GM23338 (cell line): ENCODE measurements at regions not wholly inside any gene's neighbourhood (a gene's known extent, or its start where the extent isn't known, plus 50 kb on each side); places are given as distances from the start of the nearest gene placed in this dataset.

Experiments used
- ATAC-seq: fragments of 200-7000 bp; cut with Tn5 transposase; 3 replicates; pipeline ENCODE4 v1.9.1; 2020
- DNase-seq: peaks from one replicate; pipeline ENCODE4 v3.0.0-alpha.2; 2015; ENCODE audit warnings: low spot score
- H2AFZ ChIP-seq: fragments of 200-600 bp; sonication (generic); 2 replicates; pipeline ENCODE4 v1.8.0; 2016; ENCODE audit warnings: antibody characterized with exemption, mild to moderate bottlenecking, moderate library complexity
- H3F3A ChIP-seq: fragments of 200-600 bp; sonication (generic); replicated peaks from 2 replicates; pipeline ENCODE4 v1.8.0; 2017; ENCODE audit warnings: antibody characterized with exemption, mixed run types, low read depth
- H3K27ac ChIP-seq: fragments of 200-600 bp; sonication (generic); 2 replicates; pipeline ENCODE4 v1.6.1; 2016; ENCODE audit warnings: low read depth
- H3K27me3 ChIP-seq: fragments of 200-600 bp; sonication (generic); 2 replicates; pipeline ENCODE4 v1.8.0; 2016; ENCODE audit warnings: mild to moderate bottlenecking, mixed run types, moderate library complexity; ENCODE audit not compliant: insufficient read depth
- H3K36me3 ChIP-seq: fragments of 200-600 bp; sonication (generic); 2 replicates; pipeline ENCODE4 v1.8.0; 2016; ENCODE audit warnings: mild to moderate bottlenecking; ENCODE audit not compliant: insufficient read depth
- H3K4me1 ChIP-seq: fragments of 200-600 bp; sonication (generic); 2 replicates; pipeline ENCODE4 v1.8.0; 2016; ENCODE audit warnings: mild to moderate bottlenecking, moderate library complexity; ENCODE audit not compliant: insufficient read depth
- H3K4me2 ChIP-seq: fragments of 200-600 bp; sonication (generic); 2 replicates; pipeline ENCODE4 v1.7.1; 2017; ENCODE audit warnings: mixed run types
- H3K4me3 ChIP-seq: fragments of 200-600 bp; sonication (generic); 2 replicates; pipeline ENCODE4 v1.6.1; 2016; ENCODE audit warnings: mixed run types
- H3K79me2 ChIP-seq: fragments of 200-600 bp; sonication (generic); replicated peaks from 2 replicates; pipeline ENCODE4 v1.8.0; 2017; ENCODE audit warnings: mild to moderate bottlenecking; ENCODE audit not compliant: insufficient read depth
- H3K9me2 ChIP-seq: fragments of 200-600 bp; sonication (generic); 2 replicates; pipeline ENCODE4 v1.8.0; 2017; ENCODE audit not compliant: insufficient read depth
- H4K20me1 ChIP-seq: fragments of 200-600 bp; sonication (generic); replicated peaks from 2 replicates; pipeline ENCODE4 v1.8.0; 2017; ENCODE audit warnings: mild to moderate bottlenecking; ENCODE audit not compliant: insufficient read depth
- H3K27ac Mint-ChIP-seq: 2 replicates; pipeline ENCODE4 v1.8.0; 2020; ENCODE audit warnings: inconsistent platforms, mild to moderate bottlenecking, moderate library complexity, mixed read lengths
- H3K27me3 Mint-ChIP-seq: 3 replicates; pipeline ENCODE4 v1.8.0; 2022; ENCODE audit warnings: low read depth, mild to moderate bottlenecking, moderate library complexity, mixed read lengths, inconsistent platforms; ENCODE audit not compliant: insufficient read depth, poor library complexity
- H3K36me3 Mint-ChIP-seq: 3 replicates; pipeline ENCODE4 v1.8.0; 2021; ENCODE audit warnings: low read depth, mild to moderate bottlenecking, inconsistent platforms, moderate library complexity, mixed read lengths
- H3K4me1 Mint-ChIP-seq: 3 replicates; pipeline ENCODE4 v1.8.0; 2020; ENCODE audit warnings: mild to moderate bottlenecking, inconsistent platforms, mixed read lengths
- H3K4me3 Mint-ChIP-seq: 3 replicates; pipeline ENCODE4 v1.8.0; 2021; ENCODE audit warnings: moderate library complexity, mild to moderate bottlenecking, inconsistent platforms, mixed read lengths
- H3K9me3 Mint-ChIP-seq: 3 replicates; pipeline ENCODE4 v1.8.0; 2020; ENCODE audit warnings: moderate library complexity, mild to moderate bottlenecking, inconsistent platforms, mixed read lengths
- CREB1 ChIP-seq: fragments of 250-450 bp; sonication (Bioruptor Pico); IDR thresholded peaks from 2 replicates; pipeline ENCODE4 v1.5.0; 2020; ENCODE audit warnings: low read depth, mild to moderate bottlenecking, moderate library complexity
- CTCF ChIP-seq, 2 experiments: fragments of 200-600 bp in 1 of 2; sonication (generic) in 1 of 2; conservative IDR thresholded peaks; 2 replicates each; pipeline versions ENCODE4 v1.5.1 to v1.6.1; 2016 to 2017; ENCODE audit warnings: antibody characterized with exemption in 2 of 2, low read depth in 2 of 2, mild to moderate bottlenecking in 2 of 2, moderate library complexity in 1 of 2
- EZH2 ChIP-seq: fragments of 200-600 bp; sonication (generic); IDR thresholded peaks from one replicate; pipeline ENCODE4 v1.8.0; 2017; ENCODE audit warnings: antibody characterized with exemption, mild to moderate bottlenecking, low read depth; ENCODE audit not compliant: unreplicated experiment
- EZH2phosphoT487 ChIP-seq: fragments of 200-600 bp; sonication (generic); IDR thresholded peaks from one replicate; pipeline ENCODE4 v1.8.1; 2018; ENCODE audit warnings: antibody characterized with exemption; ENCODE audit not compliant: unreplicated experiment
- JUNB ChIP-seq: IDR thresholded peaks from one replicate; pipeline ENCODE4 v1.6.1; 2016; ENCODE audit warnings: antibody characterized with exemption; ENCODE audit not compliant: unreplicated experiment
- NANOG ChIP-seq: IDR thresholded peaks from 2 replicates; pipeline ENCODE4 v1.6.1; 2016; ENCODE audit warnings: antibody characterized with exemption, borderline replicate concordance
- POLR2AphosphoS5 ChIP-seq: IDR thresholded peaks from 2 replicates; pipeline ENCODE4 v1.6.1; 2016; ENCODE audit warnings: antibody characterized with exemption, low read depth
- REST ChIP-seq: IDR thresholded peaks from one replicate; pipeline ENCODE4 v1.6.1; 2018; ENCODE audit warnings: antibody characterized with exemption; ENCODE audit not compliant: unreplicated experiment
- STAT1 ChIP-seq: IDR thresholded peaks from one replicate; pipeline ENCODE4 v1.6.1; 2016; ENCODE audit warnings: antibody characterized with exemption; ENCODE audit not compliant: unreplicated experiment
- ZNF114 ChIP-seq: fragments of 250-450 bp; sonication (Bioruptor Pico); IDR thresholded peaks from 2 replicates; pipeline ENCODE4 v1.5.0; 2020; ENCODE audit warnings: mild to moderate bottlenecking, moderate library complexity
- ZNF331 ChIP-seq: fragments of 250-450 bp; sonication (Bioruptor Pico); IDR thresholded peaks from 2 replicates; pipeline ENCODE4 v1.5.0; 2020; ENCODE audit warnings: low read depth, mild to moderate bottlenecking, moderate library complexity
- TF ChIP-seq, protein P1 (sequence below): fragments of 250-450 bp; sonication (Bioruptor Pico); IDR thresholded peaks from 2 replicates; pipeline ENCODE4 v1.5.0; 2020; ENCODE audit warnings: mild to moderate bottlenecking, moderate library complexity
- TF ChIP-seq, protein P2 (sequence below): IDR thresholded peaks from 2 replicates; pipeline ENCODE4 v1.6.1; 2016; ENCODE audit warnings: antibody characterized with exemption

DNA sequence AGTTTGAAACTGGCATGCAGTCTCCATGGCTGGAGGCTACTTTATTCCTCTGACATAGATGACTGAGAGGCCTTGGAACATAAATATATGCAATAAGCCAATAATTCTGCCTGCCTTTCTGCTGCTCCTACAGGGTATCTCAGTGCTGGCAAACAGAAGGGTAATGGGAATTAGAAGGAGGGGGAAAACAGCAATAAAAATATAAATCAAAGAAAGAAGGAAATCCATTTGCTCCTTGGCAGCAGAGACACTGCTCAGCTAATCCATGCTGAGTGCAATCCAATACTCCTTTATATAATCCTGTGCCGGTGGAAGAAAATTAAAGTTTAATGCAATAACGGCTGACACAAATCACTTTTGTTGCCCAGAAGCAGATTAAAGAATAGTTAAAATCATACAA, 478.9 kb downstream of the SPATA31D1 start:
- Mint-ChIP-seq H3K9me3 (no peaks in the 10 kb centered on the region), H3K27me3 (no peaks in the 10 kb centered on the region), H3K4me3 (no peak overlapping the region), H3K27ac (no peak overlapping the region), H3K4me1 (no peaks in the 10 kb centered on the region), H3K36me3 (no peaks in the 10 kb centered on the region)
- H3K79me2 ChIP-seq, result no peaks in the 10 kb centered on the region
- H3K36me3 ChIP-seq, result no peaks in the 10 kb centered on the region
- no peaks in the 10 kb centered on the region for H3F3A ChIP-seq
- H3K4me1 ChIP-seq, result no peaks in the 10 kb centered on the region
- H3K27ac ChIP-seq, result no peak overlapping the region
- H3K4me3 ChIP-seq, result no peak overlapping the region
- no peak for DNase-seq
- no peak for ATAC-seq
- H4K20me1 ChIP-seq, result no peaks in the 10 kb centered on the region
- peak overlapping the region; percentile 72; the same call in 1 of the 2 replicates for H2AFZ ChIP-seq
- no peaks in the 10 kb centered on the region for H3K9me2 ChIP-seq
- no peak overlapping the region for H3K4me2 ChIP-seq
- no peaks in the 10 kb centered on the region for H3K27me3 ChIP-seq
- no peak for TF ChIP-seq ZNF331 (CRISPR knock-in tag)
- no peak for TF ChIP-seq EZH2phosphoT487
- TF ChIP-seq EZH2, result no peak
- TF ChIP-seq, protein P1, sequence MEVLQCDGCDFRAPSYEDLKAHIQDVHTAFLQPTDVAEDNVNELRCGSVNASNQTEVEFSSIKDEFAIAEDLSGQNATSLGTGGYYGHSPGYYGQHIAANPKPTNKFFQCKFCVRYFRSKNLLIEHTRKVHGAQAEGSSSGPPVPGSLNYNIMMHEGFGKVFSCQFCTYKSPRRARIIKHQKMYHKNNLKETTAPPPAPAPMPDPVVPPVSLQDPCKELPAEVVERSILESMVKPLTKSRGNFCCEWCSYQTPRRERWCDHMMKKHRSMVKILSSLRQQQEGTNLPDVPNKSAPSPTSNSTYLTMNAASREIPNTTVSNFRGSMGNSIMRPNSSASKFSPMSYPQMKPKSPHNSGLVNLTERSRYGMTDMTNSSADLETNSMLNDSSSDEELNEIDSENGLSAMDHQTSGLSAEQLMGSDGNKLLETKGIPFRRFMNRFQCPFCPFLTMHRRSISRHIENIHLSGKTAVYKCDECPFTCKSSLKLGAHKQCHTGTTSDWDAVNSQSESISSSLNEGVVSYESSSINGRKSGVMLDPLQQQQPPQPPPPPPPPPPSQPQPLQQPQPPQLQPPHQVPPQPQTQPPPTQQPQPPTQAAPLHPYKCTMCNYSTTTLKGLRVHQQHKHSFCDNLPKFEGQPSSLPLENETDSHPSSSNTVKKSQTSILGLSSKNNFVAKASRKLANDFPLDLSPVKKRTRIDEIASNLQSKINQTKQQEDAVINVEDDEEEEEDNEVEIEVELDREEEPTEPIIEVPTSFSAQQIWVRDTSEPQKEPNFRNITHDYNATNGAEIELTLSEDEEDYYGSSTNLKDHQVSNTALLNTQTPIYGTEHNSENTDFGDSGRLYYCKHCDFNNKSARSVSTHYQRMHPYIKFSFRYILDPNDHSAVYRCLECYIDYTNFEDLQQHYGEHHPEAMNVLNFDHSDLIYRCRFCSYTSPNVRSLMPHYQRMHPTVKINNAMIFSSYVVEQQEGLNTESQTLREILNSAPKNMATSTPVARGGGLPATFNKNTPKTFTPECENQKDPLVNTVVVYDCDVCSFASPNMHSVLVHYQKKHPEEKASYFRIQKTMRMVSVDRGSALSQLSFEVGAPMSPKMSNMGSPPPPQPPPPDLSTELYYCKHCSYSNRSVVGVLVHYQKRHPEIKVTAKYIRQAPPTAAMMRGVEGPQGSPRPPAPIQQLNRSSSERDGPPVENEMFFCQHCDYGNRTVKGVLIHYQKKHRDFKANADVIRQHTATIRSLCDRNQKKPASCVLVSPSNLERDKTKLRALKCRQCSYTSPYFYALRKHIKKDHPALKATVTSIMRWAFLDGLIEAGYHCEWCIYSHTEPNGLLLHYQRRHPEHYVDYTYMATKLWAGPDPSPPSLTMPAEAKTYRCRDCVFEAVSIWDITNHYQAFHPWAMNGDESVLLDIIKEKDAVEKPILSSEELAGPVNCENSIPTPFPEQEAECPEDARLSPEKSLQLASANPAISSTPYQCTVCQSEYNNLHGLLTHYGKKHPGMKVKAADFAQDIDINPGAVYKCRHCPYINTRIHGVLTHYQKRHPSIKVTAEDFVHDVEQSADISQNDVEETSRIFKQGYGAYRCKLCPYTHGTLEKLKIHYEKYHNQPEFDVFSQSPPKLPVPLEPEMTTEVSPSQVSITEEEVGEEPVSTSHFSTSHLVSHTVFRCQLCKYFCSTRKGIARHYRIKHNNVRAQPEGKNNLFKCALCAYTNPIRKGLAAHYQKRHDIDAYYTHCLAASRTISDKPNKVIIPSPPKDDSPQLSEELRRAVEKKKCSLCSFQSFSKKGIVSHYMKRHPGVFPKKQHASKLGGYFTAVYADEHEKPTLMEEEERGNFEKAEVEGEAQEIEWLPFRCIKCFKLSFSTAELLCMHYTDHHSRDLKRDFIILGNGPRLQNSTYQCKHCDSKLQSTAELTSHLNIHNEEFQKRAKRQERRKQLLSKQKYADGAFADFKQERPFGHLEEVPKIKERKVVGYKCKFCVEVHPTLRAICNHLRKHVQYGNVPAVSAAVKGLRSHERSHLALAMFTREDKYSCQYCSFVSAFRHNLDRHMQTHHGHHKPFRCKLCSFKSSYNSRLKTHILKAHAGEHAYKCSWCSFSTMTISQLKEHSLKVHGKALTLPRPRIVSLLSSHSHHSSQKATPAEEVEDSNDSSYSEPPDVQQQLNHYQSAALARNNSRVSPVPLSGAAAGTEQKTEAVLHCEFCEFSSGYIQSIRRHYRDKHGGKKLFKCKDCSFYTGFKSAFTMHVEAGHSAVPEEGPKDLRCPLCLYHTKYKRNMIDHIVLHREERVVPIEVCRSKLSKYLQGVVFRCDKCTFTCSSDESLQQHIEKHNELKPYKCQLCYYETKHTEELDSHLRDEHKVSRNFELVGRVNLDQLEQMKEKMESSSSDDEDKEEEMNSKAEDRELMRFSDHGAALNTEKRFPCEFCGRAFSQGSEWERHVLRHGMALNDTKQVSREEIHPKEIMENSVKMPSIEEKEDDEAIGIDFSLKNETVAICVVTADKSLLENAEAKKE (CRISPR knock-in tag), result no peak
- no peak for TF ChIP-seq STAT1
- TF ChIP-seq ZNF114 (CRISPR knock-in tag), result no peak
- TF ChIP-seq POLR2AphosphoS5, result no peak
- TF ChIP-seq, protein P2, sequence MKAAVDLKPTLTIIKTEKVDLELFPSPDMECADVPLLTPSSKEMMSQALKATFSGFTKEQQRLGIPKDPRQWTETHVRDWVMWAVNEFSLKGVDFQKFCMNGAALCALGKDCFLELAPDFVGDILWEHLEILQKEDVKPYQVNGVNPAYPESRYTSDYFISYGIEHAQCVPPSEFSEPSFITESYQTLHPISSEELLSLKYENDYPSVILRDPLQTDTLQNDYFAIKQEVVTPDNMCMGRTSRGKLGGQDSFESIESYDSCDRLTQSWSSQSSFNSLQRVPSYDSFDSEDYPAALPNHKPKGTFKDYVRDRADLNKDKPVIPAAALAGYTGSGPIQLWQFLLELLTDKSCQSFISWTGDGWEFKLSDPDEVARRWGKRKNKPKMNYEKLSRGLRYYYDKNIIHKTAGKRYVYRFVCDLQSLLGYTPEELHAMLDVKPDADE, result no peak
- TF ChIP-seq NANOG, result no peak
- TF ChIP-seq CTCF (conservative IDR thresholded peaks at IDR 0.05; ENCODE audit: low read depth in 2 of 2), result no peak
- no peak for TF ChIP-seq JUNB
- TF ChIP-seq CREB1 (CRISPR knock-in tag), result no peak
- no peak for TF ChIP-seq REST
